Left ventricle myocardium inferior (tissue), 1 donor: ENCODE measurements at regions not wholly inside any gene's neighbourhood (a gene's known extent, or its start where the extent isn't known, plus 50 kb on each side); places are given as distances from the start of the nearest gene placed in this dataset.

ENCODE experiments used
- DNase-seq: peaks from one replicate; pipeline ENCODE4 v3.0.0-alpha.2; 2020
- H3K27ac ChIP-seq: fragments of 200-600 bp; replicated peaks from 2 replicates; pipeline ENCODE4 v1.8.0; 2021
- H3K27me3 ChIP-seq: fragments of 200-600 bp; 2 replicates; pipeline ENCODE4 v1.8.0; 2021; ENCODE audit warnings: low read depth
- H3K36me3 ChIP-seq: fragments of 200-600 bp; 2 replicates; pipeline ENCODE4 v1.8.0; 2021
- H3K4me1 ChIP-seq: fragments of 200-600 bp; 2 replicates; pipeline ENCODE4 v1.8.0; 2021
- H3K4me3 ChIP-seq: fragments of 200-600 bp; 2 replicates; pipeline ENCODE4 v1.8.0; 2021; ENCODE audit warnings: mild to moderate bottlenecking, moderate library complexity
- H3K9me3 ChIP-seq: fragments of 200-600 bp; replicated peaks from 2 replicates; pipeline ENCODE4 v1.8.0; 2021
- intact Hi-C: fragments of 100-400 bp; cut with micrococcal nuclease; formaldehyde crosslinking; loops from one replicate; pipeline ENCODE4 v1.11.0; 2022
- TF ChIP-seq, protein P1 (sequence below): fragments of 200-600 bp; IDR thresholded peaks from 2 replicates; pipeline ENCODE4 v1.8.0; 2021; ENCODE audit warnings: antibody characterized with exemption, mild to moderate bottlenecking, borderline replicate concordance
- donor health status: DM: no; HTN: yes; CAD: no; lungs with severe emphysema.

DNA sequence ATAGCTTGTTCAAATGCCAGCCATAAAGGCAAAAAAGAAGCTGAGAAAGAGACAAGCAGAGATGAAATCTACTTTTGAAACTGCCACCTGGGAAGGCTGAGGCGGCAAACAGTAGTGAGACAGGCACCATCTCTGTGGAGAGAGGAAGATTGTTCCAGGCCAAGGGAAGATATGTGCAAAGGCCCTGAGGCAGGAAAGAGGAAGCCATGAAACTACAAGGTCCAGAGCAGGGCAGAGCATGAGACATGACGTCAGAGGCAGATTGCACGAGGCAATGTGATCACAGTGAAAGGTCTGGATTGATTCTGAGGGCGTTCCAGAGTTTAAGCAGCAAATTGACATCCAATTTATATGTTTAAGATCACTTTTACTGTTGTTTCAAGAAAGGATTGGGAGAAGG, 226.1 kb downstream of the QDPR start:
- DNase-seq = no peak
- Histone ChIP-seq H3K4me1 (peaks cover 18% of the 10 kb centered on the region), H3K9me3 (no peaks in the 10 kb centered on the region), H3K4me3 (no peak overlapping the region), H3K36me3 (no peaks in the 10 kb centered on the region), H3K27ac (no peak overlapping the region), H3K27me3 (no peaks in the 10 kb centered on the region)
- TF ChIP-seq, protein P1, sequence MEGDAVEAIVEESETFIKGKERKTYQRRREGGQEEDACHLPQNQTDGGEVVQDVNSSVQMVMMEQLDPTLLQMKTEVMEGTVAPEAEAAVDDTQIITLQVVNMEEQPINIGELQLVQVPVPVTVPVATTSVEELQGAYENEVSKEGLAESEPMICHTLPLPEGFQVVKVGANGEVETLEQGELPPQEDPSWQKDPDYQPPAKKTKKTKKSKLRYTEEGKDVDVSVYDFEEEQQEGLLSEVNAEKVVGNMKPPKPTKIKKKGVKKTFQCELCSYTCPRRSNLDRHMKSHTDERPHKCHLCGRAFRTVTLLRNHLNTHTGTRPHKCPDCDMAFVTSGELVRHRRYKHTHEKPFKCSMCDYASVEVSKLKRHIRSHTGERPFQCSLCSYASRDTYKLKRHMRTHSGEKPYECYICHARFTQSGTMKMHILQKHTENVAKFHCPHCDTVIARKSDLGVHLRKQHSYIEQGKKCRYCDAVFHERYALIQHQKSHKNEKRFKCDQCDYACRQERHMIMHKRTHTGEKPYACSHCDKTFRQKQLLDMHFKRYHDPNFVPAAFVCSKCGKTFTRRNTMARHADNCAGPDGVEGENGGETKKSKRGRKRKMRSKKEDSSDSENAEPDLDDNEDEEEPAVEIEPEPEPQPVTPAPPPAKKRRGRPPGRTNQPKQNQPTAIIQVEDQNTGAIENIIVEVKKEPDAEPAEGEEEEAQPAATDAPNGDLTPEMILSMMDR = no peak
- intact Hi-C loops = no loop called here

- Histone ChIP-seq H3K4me1 (peaks cover 18% of the 10 kb centered on the region), H3K27ac (peak overlapping the region; percentile 27), H3K9me3 (no peaks in the 10 kb centered on the region), H3K36me3 (no peaks in the 10 kb centered on the region), H3K4me3 (no peak overlapping the region), H3K27me3 (no peaks in the 10 kb centered on the region)
- DNase-seq = no peak
- intact Hi-C loops = no loop called here
- TF ChIP-seq, protein P1 = no peak
Observed at GRCh38 chr4:17284323-17285175, 227.3 kb downstream of the QDPR start.

- no peak for DNase-seq
- Histone ChIP-seq H3K4me1 (peaks cover 18% of the 10 kb centered on the region), H3K27ac (no peak overlapping the region), H3K4me3 (no peak overlapping the region), H3K9me3 (no peaks in the 10 kb centered on the region), H3K27me3 (no peaks in the 10 kb centered on the region), H3K36me3 (no peaks in the 10 kb centered on the region)
- intact Hi-C loops = no loop called here
- TF ChIP-seq, protein P1 = no peak
Observed at GRCh38 chr4:17283832-17284231, 228.1 kb downstream of the QDPR start.

GRCh38 chr4:17283251-17283650, 228.6 kb downstream of the QDPR start:
- Histone ChIP-seq H3K27me3 (no peaks in the 10 kb centered on the region), H3K4me3 (no peak overlapping the region), H3K4me1 (peaks cover 18% of the 10 kb centered on the region), H3K9me3 (no peaks in the 10 kb centered on the region), H3K27ac (no peak overlapping the region), H3K36me3 (no peaks in the 10 kb centered on the region)
- DNase-seq = no peak
- intact Hi-C loops = no loop called here
- TF ChIP-seq, protein P1 = no peak

GRCh38 chr4:17280261-17281018, 231.4 kb downstream of the QDPR start:
- intact Hi-C loops = no loop called here

More at GRCh38 chr4:17280261-17281018, 231.4 kb downstream of the QDPR start:
- Histone ChIP-seq H3K4me1 (peaks cover 20% of the 10 kb centered on the region), H3K27me3 (no peaks in the 10 kb centered on the region), H3K27ac (no peak overlapping the region), H3K4me3 (no peak overlapping the region), H3K9me3 (no peaks in the 10 kb centered on the region), H3K36me3 (no peaks in the 10 kb centered on the region)
- TF ChIP-seq, protein P1 = peak; percentile 23
- DNase-seq = no peak
